CD14-positive monocyte (primary cell): ENCODE measurements at regions not wholly inside any gene's neighbourhood (a gene's known extent, or its start where the extent isn't known, plus 50 kb on each side); places are given as distances from the start of the nearest gene placed in this dataset.

Source experiments
- DNase-seq, 3 donors: peaks; one replicate each; pipeline ENCODE4 v3.0.0-alpha.2; 2011 to 2022
- H2AFZ ChIP-seq: 2 replicates; pipeline ENCODE4 v1.6.0; 2012; ENCODE audit warnings: mild to moderate bottlenecking, low read depth, low read length, inconsistent platforms; ENCODE audit not compliant: insufficient read depth, poor library complexity, severe bottlenecking
- H3K27ac ChIP-seq, 2 donors: 1 replicate in 1 of 2; 2 replicates in 1 of 2; pipeline ENCODE4 v1.5.1; 2012 to 2013; ENCODE audit warnings: low read length in 2 of 2, control low read depth in 1 of 2, inconsistent platforms in 1 of 2, low read depth in 1 of 2, mild to moderate bottlenecking in 1 of 2
- H3K27me3 ChIP-seq, 2 donors: one replicate each; pipeline versions ENCODE4 v1.6.0 to v1.6.1; 2011 to 2013; ENCODE audit warnings: low read length in 2 of 2; ENCODE audit not compliant: control insufficient read depth in 2 of 2, insufficient read depth in 2 of 2
- H3K36me3 ChIP-seq, 2 donors: replicated peaks in 1 of 2; 1 replicate in 1 of 2; 2 replicates in 1 of 2; pipeline versions ENCODE4 v1.5.1 to v1.6.1; 2012 to 2013; ENCODE audit warnings: low read length in 2 of 2, control low read depth in 1 of 2, inconsistent platforms in 1 of 2, mild to moderate bottlenecking in 1 of 2; ENCODE audit not compliant: insufficient read depth in 2 of 2, control insufficient read depth in 1 of 2
- H3K4me1 ChIP-seq, 2 donors: 1 replicate in 1 of 2; 2 replicates in 1 of 2; pipeline versions ENCODE4 v1.5.1 to v1.6.1; 2012 to 2013; ENCODE audit warnings: low read length in 2 of 2, control low read depth in 1 of 2, inconsistent platforms in 1 of 2, mild to moderate bottlenecking in 1 of 2, moderate library complexity in 1 of 2; ENCODE audit not compliant: insufficient read depth in 2 of 2, control insufficient read depth in 1 of 2
- H3K4me2 ChIP-seq: replicated peaks from 2 replicates; pipeline ENCODE3; 2012; ENCODE audit warnings: low read length, moderate library complexity, mild to moderate bottlenecking; ENCODE audit not compliant: poor library complexity, severe bottlenecking; ENCODE audit errors: extremely low read depth
- H3K4me3 ChIP-seq, 3 experiments: fragments of 200-600 bp in 1 of 3; sonication (generic) in 1 of 3; replicated peaks in 1 of 3; 1 replicate in 2 of 3; 2 replicates in 1 of 3; pipeline ENCODE4 v1.5.1; 2011 to 2013; ENCODE audit warnings: low read length in 3 of 3, mild to moderate bottlenecking in 3 of 3, control low read depth in 2 of 3, low read depth in 2 of 3, inconsistent platforms in 1 of 3, moderate library complexity in 1 of 3
- H3K79me2 ChIP-seq: 2 replicates; pipeline ENCODE4 v1.6.0; 2012; ENCODE audit warnings: mild to moderate bottlenecking, control low read depth, inconsistent platforms, low read length, moderate library complexity; ENCODE audit not compliant: insufficient read depth
- H3K9ac ChIP-seq: 2 replicates; pipeline ENCODE4 v1.6.0; 2017; ENCODE audit warnings: low read length, mild to moderate bottlenecking; ENCODE audit not compliant: insufficient read depth, poor library complexity, severe bottlenecking
- H3K9me3 ChIP-seq, 2 donors: replicated peaks in 1 of 2; 1 replicate in 1 of 2; 2 replicates in 1 of 2; pipeline versions ENCODE4 v1.5.1 to v1.6.1; 2012 to 2013; ENCODE audit warnings: low read length in 2 of 2, control low read depth in 1 of 2; ENCODE audit not compliant: control insufficient read depth in 1 of 2, insufficient read depth in 1 of 2
- H4K20me1 ChIP-seq: 2 replicates; pipeline ENCODE4 v1.6.0; 2012; ENCODE audit warnings: mild to moderate bottlenecking, low read length, control low read depth, moderate library complexity; ENCODE audit not compliant: insufficient read depth
- H3K27ac Mint-ChIP-seq, 7 donors: one replicate each; pipeline ENCODE4 v1.8.0; 2020; ENCODE audit warnings: mild to moderate bottlenecking in 7 of 7, mixed read lengths in 7 of 7, moderate library complexity in 6 of 7, inconsistent platforms in 2 of 7
- H3K27me3 Mint-ChIP-seq, 3 donors: one replicate each; pipeline ENCODE4 v1.8.0; 2021 to 2022; ENCODE audit warnings: low read depth in 3 of 3, mild to moderate bottlenecking in 3 of 3, mixed read lengths in 3 of 3, moderate library complexity in 3 of 3, inconsistent platforms in 1 of 3
- H3K36me3 Mint-ChIP-seq, 2 donors: one replicate each; pipeline ENCODE4 v1.8.0; 2020; ENCODE audit warnings: mixed read lengths in 2 of 2, inconsistent platforms in 1 of 2, mild to moderate bottlenecking in 1 of 2
- H3K4me1 Mint-ChIP-seq: one replicate; pipeline ENCODE4 v1.8.0; 2020; ENCODE audit warnings: mild to moderate bottlenecking, mixed read lengths
- H3K4me3 Mint-ChIP-seq, 2 donors: one replicate each; pipeline ENCODE4 v1.8.0; 2020; ENCODE audit warnings: mild to moderate bottlenecking in 2 of 2, mixed read lengths in 2 of 2, moderate library complexity in 1 of 2
- H3K9me3 Mint-ChIP-seq, 7 donors: one replicate each; pipeline ENCODE4 v1.8.0; 2020 to 2022; ENCODE audit warnings: mixed read lengths in 7 of 7, mild to moderate bottlenecking in 6 of 7, moderate library complexity in 6 of 7, inconsistent platforms in 2 of 7
- WGBS: methylation state at CpG from one replicate; pipeline ENCODE4 v1.1.5; 2013; ENCODE audit warnings: missing lambda C conversion rate; ENCODE audit not compliant: insufficient coverage; 5-methylcytosine and 5-hydroxymethylcytosine counted together
- intact Hi-C, 2 donors: fragments of 100-400 bp; cut with micrococcal nuclease; formaldehyde crosslinking; loops; one replicate each; pipeline versions ENCODE4 v1.15.0 to v1.15.1; 2023
- TF ChIP-seq, protein P1 (sequence below): fragments of 200-600 bp; IDR thresholded peaks from one replicate; pipeline ENCODE4 v1.8.0; 2022; ENCODE audit warnings: antibody characterized with exemption, mild to moderate bottlenecking

DNA sequence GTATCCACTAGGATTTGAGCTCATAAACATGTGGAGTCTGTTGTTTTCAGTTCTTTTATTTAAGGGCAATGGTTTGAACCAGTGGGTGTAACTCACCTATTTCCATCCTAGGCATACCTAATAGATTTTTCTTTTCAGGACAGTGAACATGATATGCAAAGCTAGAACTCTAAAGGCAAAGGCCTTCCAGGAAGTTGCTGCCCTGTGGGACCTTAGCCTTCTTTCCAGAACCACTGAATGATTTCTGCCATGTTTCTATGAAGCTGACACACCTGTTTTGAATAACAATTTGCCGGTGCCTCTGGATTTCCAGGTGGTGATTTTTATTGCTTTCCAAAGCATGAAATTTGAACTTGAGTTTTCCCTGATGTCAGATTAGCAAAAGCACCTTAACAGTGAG, 372.9 kb upstream of the FAR2 start:
- no peak overlapping the region for H3K4me3 ChIP-seq
- Mint-ChIP-seq H3K36me3 (no peaks in the 10 kb centered on the region), H3K4me1 (no peaks in the 10 kb centered on the region), H3K27me3 (peaks cover 2 to 7% (median 3%) of the 10 kb centered on the region in 3 donors), H3K27ac (no peak overlapping the region), H3K9me3 (peaks cover 0 to 9% (median 0%) of the 10 kb centered on the region in 7 donors), H3K4me3 (no peak overlapping the region)
- H3K36me3 ChIP-seq = no peaks in the 10 kb centered on the region
- no peaks in the 10 kb centered on the region for H4K20me1 ChIP-seq
- H3K27ac ChIP-seq = no peak overlapping the region
- H3K27me3 ChIP-seq = no peaks in the 10 kb centered on the region
- TF ChIP-seq, protein P1, sequence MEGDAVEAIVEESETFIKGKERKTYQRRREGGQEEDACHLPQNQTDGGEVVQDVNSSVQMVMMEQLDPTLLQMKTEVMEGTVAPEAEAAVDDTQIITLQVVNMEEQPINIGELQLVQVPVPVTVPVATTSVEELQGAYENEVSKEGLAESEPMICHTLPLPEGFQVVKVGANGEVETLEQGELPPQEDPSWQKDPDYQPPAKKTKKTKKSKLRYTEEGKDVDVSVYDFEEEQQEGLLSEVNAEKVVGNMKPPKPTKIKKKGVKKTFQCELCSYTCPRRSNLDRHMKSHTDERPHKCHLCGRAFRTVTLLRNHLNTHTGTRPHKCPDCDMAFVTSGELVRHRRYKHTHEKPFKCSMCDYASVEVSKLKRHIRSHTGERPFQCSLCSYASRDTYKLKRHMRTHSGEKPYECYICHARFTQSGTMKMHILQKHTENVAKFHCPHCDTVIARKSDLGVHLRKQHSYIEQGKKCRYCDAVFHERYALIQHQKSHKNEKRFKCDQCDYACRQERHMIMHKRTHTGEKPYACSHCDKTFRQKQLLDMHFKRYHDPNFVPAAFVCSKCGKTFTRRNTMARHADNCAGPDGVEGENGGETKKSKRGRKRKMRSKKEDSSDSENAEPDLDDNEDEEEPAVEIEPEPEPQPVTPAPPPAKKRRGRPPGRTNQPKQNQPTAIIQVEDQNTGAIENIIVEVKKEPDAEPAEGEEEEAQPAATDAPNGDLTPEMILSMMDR = no peak
- no peak overlapping the region for H2AFZ ChIP-seq
- WGBS = 89% methylated on average over 1 of the region's 1 CpG
- intact Hi-C loops = no loop called here
- no peaks in the 10 kb centered on the region for H3K79me2 ChIP-seq
- no peaks in the 10 kb centered on the region for H3K9me3 ChIP-seq
- H3K9ac ChIP-seq = no peak overlapping the region
- no peak for DNase-seq
- H3K4me1 ChIP-seq = no peaks in the 10 kb centered on the region
- no peak overlapping the region for H3K4me2 ChIP-seq

DNA sequence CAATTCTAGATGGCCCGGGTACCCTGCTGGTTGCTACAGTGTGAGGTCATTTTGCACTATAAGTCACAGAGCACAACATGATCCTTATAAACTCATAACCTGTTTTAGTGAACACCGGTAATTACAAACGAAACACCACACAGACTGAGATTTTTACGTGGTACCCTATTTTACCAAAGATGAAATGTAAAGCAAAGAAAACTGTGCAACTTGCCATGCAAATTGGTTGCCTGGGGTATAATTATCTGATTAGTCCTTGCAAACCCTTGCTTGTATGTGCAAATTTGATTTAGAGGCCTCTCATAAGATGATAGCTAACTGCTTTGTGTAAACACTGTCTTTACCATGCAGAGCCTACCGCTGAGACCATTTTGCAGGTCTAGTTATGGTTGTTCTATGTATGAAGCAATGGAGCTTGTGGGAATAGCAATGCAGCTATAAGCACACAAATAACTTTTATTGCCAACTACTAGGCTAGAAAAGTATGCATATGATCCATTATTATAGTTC, 372.1 kb upstream of the FAR2 start:
- DNase-seq = no peak
- H3K4me1 Mint-ChIP-seq = no peaks in the 10 kb centered on the region
- H3K36me3 Mint-ChIP-seq = no peaks in the 10 kb centered on the region
- intact Hi-C loops = no loop called here
- peaks cover 2 to 7% (median 3%) of the 10 kb centered on the region in 3 donors for H3K27me3 Mint-ChIP-seq
- Histone ChIP-seq H3K9ac (no peak overlapping the region), H3K4me3 (no peak overlapping the region), H3K9me3 (no peaks in the 10 kb centered on the region), H3K4me2 (no peak overlapping the region), H2AFZ (no peak overlapping the region), H3K27me3 (no peaks in the 10 kb centered on the region), H4K20me1 (no peaks in the 10 kb centered on the region), H3K79me2 (no peaks in the 10 kb centered on the region), H3K27ac (no peak overlapping the region), H3K4me1 (no peaks in the 10 kb centered on the region), H3K36me3 (no peaks in the 10 kb centered on the region)
- TF ChIP-seq, protein P1 = no peak
- H3K4me3 Mint-ChIP-seq = no peak overlapping the region
- H3K27ac Mint-ChIP-seq = no peak overlapping the region
- peaks cover 0 to 11% (median 0%) of the 10 kb centered on the region in 7 donors for H3K9me3 Mint-ChIP-seq
- no CpG with 5 or more reads among the region's 5 CpGs for WGBS
